ENCODE measurements at regions not wholly inside any gene's neighbourhood (a gene's known extent, or its start where the extent isn't known, plus 50 kb on each side); places are given as distances from the start of the nearest gene placed in this dataset.

DNA sequence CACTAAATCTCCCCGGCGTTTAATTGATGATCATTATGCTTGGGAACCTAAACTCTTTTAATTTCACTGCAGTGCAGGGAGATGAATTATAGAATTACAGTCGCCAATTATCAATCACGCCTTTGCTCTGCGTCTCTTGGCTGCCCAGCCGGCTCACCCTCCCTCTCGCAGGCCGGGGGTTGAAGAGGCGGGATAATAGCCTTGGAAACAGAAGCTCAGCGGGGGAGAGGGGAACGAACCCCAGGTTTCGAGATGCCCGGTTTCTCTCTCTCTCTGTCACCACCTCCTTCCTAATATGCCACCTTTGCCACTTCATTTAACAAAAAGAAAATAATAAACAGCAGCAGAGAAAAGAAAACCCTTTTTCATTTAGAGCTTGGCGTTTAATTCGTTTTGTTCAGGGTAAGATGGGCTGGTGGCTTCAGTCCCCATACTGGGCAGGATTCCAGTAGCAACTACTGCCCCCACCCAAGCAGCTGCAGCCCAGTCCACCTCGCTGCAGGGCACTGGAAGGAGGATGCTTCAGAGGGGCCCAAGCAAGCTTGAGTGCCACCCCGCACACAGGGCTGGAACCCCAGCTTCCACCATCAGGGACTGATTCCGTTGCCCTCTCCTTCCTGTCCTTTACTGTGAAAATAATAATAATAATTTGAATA, 271.7 kb downstream of the BUD13 start:
- TF ChIP-seq, protein P1, sequence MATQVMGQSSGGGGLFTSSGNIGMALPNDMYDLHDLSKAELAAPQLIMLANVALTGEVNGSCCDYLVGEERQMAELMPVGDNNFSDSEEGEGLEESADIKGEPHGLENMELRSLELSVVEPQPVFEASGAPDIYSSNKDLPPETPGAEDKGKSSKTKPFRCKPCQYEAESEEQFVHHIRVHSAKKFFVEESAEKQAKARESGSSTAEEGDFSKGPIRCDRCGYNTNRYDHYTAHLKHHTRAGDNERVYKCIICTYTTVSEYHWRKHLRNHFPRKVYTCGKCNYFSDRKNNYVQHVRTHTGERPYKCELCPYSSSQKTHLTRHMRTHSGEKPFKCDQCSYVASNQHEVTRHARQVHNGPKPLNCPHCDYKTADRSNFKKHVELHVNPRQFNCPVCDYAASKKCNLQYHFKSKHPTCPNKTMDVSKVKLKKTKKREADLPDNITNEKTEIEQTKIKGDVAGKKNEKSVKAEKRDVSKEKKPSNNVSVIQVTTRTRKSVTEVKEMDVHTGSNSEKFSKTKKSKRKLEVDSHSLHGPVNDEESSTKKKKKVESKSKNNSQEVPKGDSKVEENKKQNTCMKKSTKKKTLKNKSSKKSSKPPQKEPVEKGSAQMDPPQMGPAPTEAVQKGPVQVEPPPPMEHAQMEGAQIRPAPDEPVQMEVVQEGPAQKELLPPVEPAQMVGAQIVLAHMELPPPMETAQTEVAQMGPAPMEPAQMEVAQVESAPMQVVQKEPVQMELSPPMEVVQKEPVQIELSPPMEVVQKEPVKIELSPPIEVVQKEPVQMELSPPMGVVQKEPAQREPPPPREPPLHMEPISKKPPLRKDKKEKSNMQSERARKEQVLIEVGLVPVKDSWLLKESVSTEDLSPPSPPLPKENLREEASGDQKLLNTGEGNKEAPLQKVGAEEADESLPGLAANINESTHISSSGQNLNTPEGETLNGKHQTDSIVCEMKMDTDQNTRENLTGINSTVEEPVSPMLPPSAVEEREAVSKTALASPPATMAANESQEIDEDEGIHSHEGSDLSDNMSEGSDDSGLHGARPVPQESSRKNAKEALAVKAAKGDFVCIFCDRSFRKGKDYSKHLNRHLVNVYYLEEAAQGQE (IDR thresholded peaks at IDR 0.05; ENCODE audit: borderline replicate concordance): no peak
- TF ChIP-seq, protein P2, sequence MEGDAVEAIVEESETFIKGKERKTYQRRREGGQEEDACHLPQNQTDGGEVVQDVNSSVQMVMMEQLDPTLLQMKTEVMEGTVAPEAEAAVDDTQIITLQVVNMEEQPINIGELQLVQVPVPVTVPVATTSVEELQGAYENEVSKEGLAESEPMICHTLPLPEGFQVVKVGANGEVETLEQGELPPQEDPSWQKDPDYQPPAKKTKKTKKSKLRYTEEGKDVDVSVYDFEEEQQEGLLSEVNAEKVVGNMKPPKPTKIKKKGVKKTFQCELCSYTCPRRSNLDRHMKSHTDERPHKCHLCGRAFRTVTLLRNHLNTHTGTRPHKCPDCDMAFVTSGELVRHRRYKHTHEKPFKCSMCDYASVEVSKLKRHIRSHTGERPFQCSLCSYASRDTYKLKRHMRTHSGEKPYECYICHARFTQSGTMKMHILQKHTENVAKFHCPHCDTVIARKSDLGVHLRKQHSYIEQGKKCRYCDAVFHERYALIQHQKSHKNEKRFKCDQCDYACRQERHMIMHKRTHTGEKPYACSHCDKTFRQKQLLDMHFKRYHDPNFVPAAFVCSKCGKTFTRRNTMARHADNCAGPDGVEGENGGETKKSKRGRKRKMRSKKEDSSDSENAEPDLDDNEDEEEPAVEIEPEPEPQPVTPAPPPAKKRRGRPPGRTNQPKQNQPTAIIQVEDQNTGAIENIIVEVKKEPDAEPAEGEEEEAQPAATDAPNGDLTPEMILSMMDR (IDR thresholded peaks at IDR 0.05; ENCODE audit: poor library complexity, severe bottlenecking): no peak
- TF ChIP-seq EZH2 (IDR thresholded peaks at IDR 0.05; ENCODE audit: borderline replicate concordance, insufficient read depth, low read length, poor library complexity, severe bottlenecking) (no peak), POLR2AphosphoS5 (IDR thresholded peaks at IDR 0.05) (no peak), SMC3 (conservative IDR thresholded peaks at IDR 0.05; ENCODE audit: poor library complexity) (no peak), EP300 (conservative IDR thresholded peaks at IDR 0.05; ENCODE audit: poor library complexity, severe bottlenecking) (no peak), MXI1 (conservative IDR thresholded peaks at IDR 0.05; ENCODE audit: poor library complexity, severe bottlenecking) (no peak), TAF1 (IDR thresholded peaks at IDR 0.05; ENCODE audit: low read depth) (no peak)

Measured in neural cell (in vitro differentiated cells).